Endothelial cell of umbilical vein (primary cell): ENCODE measurements at regions not wholly inside any gene's neighbourhood (a gene's known extent, or its start where the extent isn't known, plus 50 kb on each side); places are given as distances from the start of the nearest gene placed in this dataset.

Experiments
- BruUV-seq: library from RNA; stranded (reverse); fragments of 400-500 nt; replicated peaks from 2 replicates; lab custom pipeline; 2021; lab: Mats Ljungman, UMichigan
- CTCF ChIA-PET: fragments of 300-600, 350-600 bp; sonication (Branson Sonifier 250); formaldehyde crosslinking; loops from one replicate; lab custom pipeline; 2021; ENCODE audit warnings: antibody characterized with exemption, inconsistent platforms; lab: Charles Lee
- POLR2A ChIA-PET: fragments of 300-600, 350-600 bp; sonication (Branson Sonifier 250); formaldehyde crosslinking; loops from one replicate; lab custom pipeline; 2021; ENCODE audit warnings: antibody characterized with exemption, inconsistent platforms; lab: Charles Lee
- DNase-seq: peaks from one replicate; pipeline ENCODE4 v3.0.0-alpha.2; 2011; ENCODE audit warnings: low read depth, low spot score
- FAIRE-seq: peaks from 2 replicates; lab custom pipeline; 2011; peaks lifted over from hg19 to GRCh38; lab: Jason Lieb, UNC
- H2AFZ ChIP-seq: 2 replicates; pipeline ENCODE4 v1.6.0; 2012; ENCODE audit warnings: low read depth, low read length, control low read depth, inconsistent platforms
- H3K27ac ChIP-seq: 2 replicates; pipeline ENCODE4 v1.5.1; 2011; ENCODE audit warnings: low read depth, mild to moderate bottlenecking, control low read depth, low read length, moderate library complexity; ENCODE audit not compliant: insufficient read depth
- H3K27me3 ChIP-seq, 2 experiments: 2 replicates each; pipeline versions ENCODE4 v1.6.0 to v1.6.1; 2011; ENCODE audit warnings: low read length in 2 of 2, mixed read lengths in 1 of 2; ENCODE audit not compliant: control insufficient read depth in 2 of 2, insufficient read depth in 2 of 2
- H3K36me3 ChIP-seq, 2 experiments: 2 replicates in 1 of 2; 3 replicates in 1 of 2; pipeline ENCODE4 v1.5.1; 2011; ENCODE audit warnings: low read length in 2 of 2, mild to moderate bottlenecking in 1 of 2, moderate library complexity in 1 of 2; ENCODE audit not compliant: control insufficient read depth in 2 of 2, insufficient read depth in 2 of 2; ENCODE audit errors: extremely low read depth in 1 of 2
- H3K4me1 ChIP-seq: 3 replicates; pipeline ENCODE4 v1.5.1; 2011; ENCODE audit warnings: mild to moderate bottlenecking, low read length; ENCODE audit not compliant: control insufficient read depth, insufficient read depth; ENCODE audit errors: extremely low read depth
- H3K4me2 ChIP-seq: 2 replicates; pipeline ENCODE4 v1.6.1; 2011; ENCODE audit warnings: low read length, control low read depth, mixed read lengths; ENCODE audit not compliant: insufficient read depth
- H3K4me3 ChIP-seq, 3 experiments: fragments of 200-600 bp in 1 of 3; sonication (generic), shearing (Covaris generic) in 1 of 3; replicated peaks in 1 of 3; 2 replicates each; pipeline ENCODE4 v1.5.1; 2011 to 2016; ENCODE audit warnings: control low read depth in 3 of 3, low read length in 3 of 3, mild to moderate bottlenecking in 2 of 3, inconsistent platforms in 1 of 3, low read depth in 1 of 3, moderate library complexity in 1 of 3; ENCODE audit not compliant: insufficient read depth in 1 of 3
- H3K79me2 ChIP-seq: 2 replicates; pipeline ENCODE4 v1.6.0; 2012; ENCODE audit warnings: low read length, inconsistent platforms; ENCODE audit not compliant: control insufficient read depth, insufficient read depth
- H3K9ac ChIP-seq: replicated peaks from 2 replicates; pipeline ENCODE3; 2011; ENCODE audit warnings: low read length, control low read depth; ENCODE audit not compliant: insufficient read depth; ENCODE audit errors: extremely low read depth
- H3K9me1 ChIP-seq: replicated peaks from 3 replicates; pipeline ENCODE4 v1.6.0; 2011; ENCODE audit warnings: mild to moderate bottlenecking, low read length; ENCODE audit not compliant: control insufficient read depth, insufficient read depth; ENCODE audit errors: extremely low read depth
- H3K9me3 ChIP-seq: replicated peaks from 2 replicates; pipeline ENCODE4 v1.5.1; 2012; ENCODE audit warnings: low read length, inconsistent platforms; ENCODE audit not compliant: control insufficient read depth, insufficient read depth
- H4K20me1 ChIP-seq: replicated peaks from 2 replicates; pipeline ENCODE3; 2011; ENCODE audit warnings: mild to moderate bottlenecking, low read length; ENCODE audit not compliant: control insufficient read depth, insufficient read depth; ENCODE audit errors: extremely low read depth
- CTCF ChIP-seq, 2 donors: IDR thresholded peaks; 1 replicate in 1 of 2; 2 replicates in 1 of 2; pipeline ENCODE4 v1.5.1; 2011; ENCODE audit warnings: low read length in 2 of 2, mild to moderate bottlenecking in 2 of 2, moderate library complexity in 2 of 2, control low read depth in 1 of 2, inconsistent platforms in 1 of 2, low read depth in 1 of 2; ENCODE audit not compliant: insufficient read depth in 1 of 2; ENCODE audit errors: extremely low read depth in 1 of 2
- EZH2 ChIP-seq: IDR thresholded peaks from 2 replicates; pipeline ENCODE4 v1.6.1; 2012; ENCODE audit warnings: borderline replicate concordance, low read depth, mild to moderate bottlenecking, moderate library complexity, low read length, inconsistent platforms; ENCODE audit not compliant: severe bottlenecking
- FOS ChIP-seq: IDR thresholded peaks from 2 replicates; pipeline ENCODE4 v1.6.1; 2011; ENCODE audit warnings: mild to moderate bottlenecking, low read length, moderate library complexity, borderline replicate concordance; ENCODE audit not compliant: insufficient read depth
- GATA2 ChIP-seq: IDR thresholded peaks from 2 replicates; pipeline ENCODE4 v1.7.0; 2011; ENCODE audit warnings: low read depth, mild to moderate bottlenecking, moderate library complexity, mixed read lengths, low read length; ENCODE audit not compliant: insufficient read length, insufficient read depth
- JUN ChIP-seq: IDR thresholded peaks from 2 replicates; pipeline ENCODE4 v1.6.1; 2011; ENCODE audit warnings: borderline replicate concordance, low read depth; ENCODE audit not compliant: insufficient read length, insufficient read depth
- MAX ChIP-seq: IDR thresholded peaks from 2 replicates; pipeline ENCODE4 v1.6.1; 2011; ENCODE audit not compliant: insufficient read depth, insufficient read length
- MYC ChIP-seq: IDR thresholded peaks from one replicate; pipeline ENCODE4 v1.6.1; 2011; ENCODE audit warnings: mild to moderate bottlenecking, low read depth, low read length
- POLR2A ChIP-seq: IDR thresholded peaks from 2 replicates; pipeline ENCODE4 v1.6.1; 2012; ENCODE audit warnings: low read depth, mild to moderate bottlenecking, control low read depth, low read length
- POLR2AphosphoS5 ChIP-seq: IDR thresholded peaks from 2 replicates; pipeline ENCODE4 v1.6.1; 2012; ENCODE audit warnings: low read depth, mild to moderate bottlenecking, control low read depth, low read length, moderate library complexity; ENCODE audit not compliant: insufficient read depth
- dilution Hi-C: fragments of 300-500 bp; cut with MboI; formaldehyde crosslinking; loops from one replicate; pipeline ENCODE4 v1.15.0; 2019; ENCODE audit warnings: low sequenced_read_pairs; ENCODE audit not compliant: extremely low pct_ligation_motif_present
- intact Hi-C: fragments of 100-400 bp; cut with micrococcal nuclease; formaldehyde crosslinking; loops from one replicate; pipeline ENCODE4 v1.10.0; 2022

- POLR2A ChIA-PET = no interaction called here
- no peak for FAIRE-seq
- CTCF ChIA-PET = no interaction called here
Observed at GRCh38 chr6:11439876-11440275, 97.7 kb upstream of the TMEM170B start.

More at GRCh38 chr6:11439876-11440275, 97.7 kb upstream of the TMEM170B start:
- Histone ChIP-seq H3K4me3 (no peak overlapping the region), H3K27ac (no peak overlapping the region), H3K9me1 (no peaks in the 10 kb centered on the region), H3K79me2 (no peaks in the 10 kb centered on the region), H4K20me1 (no peaks in the 10 kb centered on the region), H3K27me3 (no peaks in the 10 kb centered on the region), H3K4me1 (peaks cover 17% of the 10 kb centered on the region), H3K9ac (no peak overlapping the region), H3K4me2 (no peak overlapping the region), H3K9me3 (no peaks in the 10 kb centered on the region), H3K36me3 (no peaks in the 10 kb centered on the region), H2AFZ (no peak overlapping the region)
- TF ChIP-seq MAX (no peak), MYC (no peak), FOS (no peak), POLR2A (no peak), CTCF (IDR thresholded peaks at IDR 0.05; ENCODE audit: extremely low read depth in 1 of 2, insufficient read depth in 1 of 2, low read depth in 1 of 2, low read length in 2 of 2) (no peak), POLR2AphosphoS5 (no peak), GATA2 (no peak), EZH2 (no peak), JUN (no peak)
- no TSS peak for BruUV-seq
- intact Hi-C loops = loop anchor here (1.0 to 2.0 kb wide), 2 partner anchors 73 to 122 kb away; no protein-coding TSS in a partner anchor
- dilution Hi-C loops = no loop called here
- no peak for DNase-seq
